GM23338 (cell line): ENCODE measurements at regions not wholly inside any gene's neighbourhood (a gene's known extent, or its start where the extent isn't known, plus 50 kb on each side); places are given as distances from the start of the nearest gene placed in this dataset.

Experiments used
- ATAC-seq: fragments of 200-7000 bp; cut with Tn5 transposase; 3 replicates; pipeline ENCODE4 v1.9.1; 2020
- DNase-seq: peaks from one replicate; pipeline ENCODE4 v3.0.0-alpha.2; 2015; ENCODE audit warnings: low spot score
- H2AFZ ChIP-seq: fragments of 200-600 bp; sonication (generic); 2 replicates; pipeline ENCODE4 v1.8.0; 2016; ENCODE audit warnings: antibody characterized with exemption, mild to moderate bottlenecking, moderate library complexity
- H3F3A ChIP-seq: fragments of 200-600 bp; sonication (generic); replicated peaks from 2 replicates; pipeline ENCODE4 v1.8.0; 2017; ENCODE audit warnings: antibody characterized with exemption, mixed run types, low read depth
- H3K27ac ChIP-seq: fragments of 200-600 bp; sonication (generic); 2 replicates; pipeline ENCODE4 v1.6.1; 2016; ENCODE audit warnings: low read depth
- H3K27me3 ChIP-seq: fragments of 200-600 bp; sonication (generic); 2 replicates; pipeline ENCODE4 v1.8.0; 2016; ENCODE audit warnings: mild to moderate bottlenecking, mixed run types, moderate library complexity; ENCODE audit not compliant: insufficient read depth
- H3K36me3 ChIP-seq: fragments of 200-600 bp; sonication (generic); 2 replicates; pipeline ENCODE4 v1.8.0; 2016; ENCODE audit warnings: mild to moderate bottlenecking; ENCODE audit not compliant: insufficient read depth
- H3K4me1 ChIP-seq: fragments of 200-600 bp; sonication (generic); 2 replicates; pipeline ENCODE4 v1.8.0; 2016; ENCODE audit warnings: mild to moderate bottlenecking, moderate library complexity; ENCODE audit not compliant: insufficient read depth
- H3K4me2 ChIP-seq: fragments of 200-600 bp; sonication (generic); 2 replicates; pipeline ENCODE4 v1.7.1; 2017; ENCODE audit warnings: mixed run types
- H3K4me3 ChIP-seq: fragments of 200-600 bp; sonication (generic); 2 replicates; pipeline ENCODE4 v1.6.1; 2016; ENCODE audit warnings: mixed run types
- H3K79me2 ChIP-seq: fragments of 200-600 bp; sonication (generic); replicated peaks from 2 replicates; pipeline ENCODE4 v1.8.0; 2017; ENCODE audit warnings: mild to moderate bottlenecking; ENCODE audit not compliant: insufficient read depth
- H3K9me2 ChIP-seq: fragments of 200-600 bp; sonication (generic); 2 replicates; pipeline ENCODE4 v1.8.0; 2017; ENCODE audit not compliant: insufficient read depth
- H4K20me1 ChIP-seq: fragments of 200-600 bp; sonication (generic); replicated peaks from 2 replicates; pipeline ENCODE4 v1.8.0; 2017; ENCODE audit warnings: mild to moderate bottlenecking; ENCODE audit not compliant: insufficient read depth
- H3K27ac Mint-ChIP-seq: 2 replicates; pipeline ENCODE4 v1.8.0; 2020; ENCODE audit warnings: inconsistent platforms, mild to moderate bottlenecking, moderate library complexity, mixed read lengths
- H3K27me3 Mint-ChIP-seq: 3 replicates; pipeline ENCODE4 v1.8.0; 2022; ENCODE audit warnings: low read depth, mild to moderate bottlenecking, moderate library complexity, mixed read lengths, inconsistent platforms; ENCODE audit not compliant: insufficient read depth, poor library complexity
- H3K36me3 Mint-ChIP-seq: 3 replicates; pipeline ENCODE4 v1.8.0; 2021; ENCODE audit warnings: low read depth, mild to moderate bottlenecking, inconsistent platforms, moderate library complexity, mixed read lengths
- H3K4me1 Mint-ChIP-seq: 3 replicates; pipeline ENCODE4 v1.8.0; 2020; ENCODE audit warnings: mild to moderate bottlenecking, inconsistent platforms, mixed read lengths
- H3K4me3 Mint-ChIP-seq: 3 replicates; pipeline ENCODE4 v1.8.0; 2021; ENCODE audit warnings: moderate library complexity, mild to moderate bottlenecking, inconsistent platforms, mixed read lengths
- H3K9me3 Mint-ChIP-seq: 3 replicates; pipeline ENCODE4 v1.8.0; 2020; ENCODE audit warnings: moderate library complexity, mild to moderate bottlenecking, inconsistent platforms, mixed read lengths
- CTCF ChIP-seq, 2 experiments: fragments of 200-600 bp in 1 of 2; sonication (generic) in 1 of 2; conservative IDR thresholded peaks; 2 replicates each; pipeline versions ENCODE4 v1.5.1 to v1.6.1; 2016 to 2017; ENCODE audit warnings: antibody characterized with exemption in 2 of 2, low read depth in 2 of 2, mild to moderate bottlenecking in 2 of 2, moderate library complexity in 1 of 2
- REST ChIP-seq: IDR thresholded peaks from one replicate; pipeline ENCODE4 v1.6.1; 2018; ENCODE audit warnings: antibody characterized with exemption; ENCODE audit not compliant: unreplicated experiment
- STAT1 ChIP-seq: IDR thresholded peaks from one replicate; pipeline ENCODE4 v1.6.1; 2016; ENCODE audit warnings: antibody characterized with exemption; ENCODE audit not compliant: unreplicated experiment
- ZNF331 ChIP-seq: fragments of 250-450 bp; sonication (Bioruptor Pico); IDR thresholded peaks from 2 replicates; pipeline ENCODE4 v1.5.0; 2020; ENCODE audit warnings: low read depth, mild to moderate bottlenecking, moderate library complexity
- TF ChIP-seq, protein P1 (sequence below): fragments of 250-450 bp; sonication (Bioruptor Pico); IDR thresholded peaks from 2 replicates; pipeline ENCODE4 v1.5.0; 2020; ENCODE audit warnings: mild to moderate bottlenecking, moderate library complexity

GRCh38 chr3:182258538-182259177 is 534.6 kb upstream of the ATP11B start:
- no peak overlapping the region for H3K4me2 ChIP-seq
- Mint-ChIP-seq H3K36me3 (no peaks in the 10 kb centered on the region), H3K4me1 (peaks cover 13% of the 10 kb centered on the region; the same call in 2 of the 3 replicates), H3K9me3 (no peaks in the 10 kb centered on the region), H3K27me3 (peaks cover 1% of the 10 kb centered on the region), H3K4me3 (no peak overlapping the region), H3K27ac (no peak overlapping the region)
- no peaks in the 10 kb centered on the region for H3K36me3 ChIP-seq
- H3K27me3 ChIP-seq: no peaks in the 10 kb centered on the region
- DNase-seq (peak; percentile 64), ATAC-seq (peak; percentile 81)
- no peak overlapping the region for H3K27ac ChIP-seq
- peaks cover 7% of the 10 kb centered on the region; the same call in 1 of the 2 replicates for H3K4me1 ChIP-seq
- no peak for TF ChIP-seq REST
- no peak for TF ChIP-seq STAT1
- TF ChIP-seq ZNF331 (CRISPR knock-in tag): no peak
- TF ChIP-seq, protein P1, sequence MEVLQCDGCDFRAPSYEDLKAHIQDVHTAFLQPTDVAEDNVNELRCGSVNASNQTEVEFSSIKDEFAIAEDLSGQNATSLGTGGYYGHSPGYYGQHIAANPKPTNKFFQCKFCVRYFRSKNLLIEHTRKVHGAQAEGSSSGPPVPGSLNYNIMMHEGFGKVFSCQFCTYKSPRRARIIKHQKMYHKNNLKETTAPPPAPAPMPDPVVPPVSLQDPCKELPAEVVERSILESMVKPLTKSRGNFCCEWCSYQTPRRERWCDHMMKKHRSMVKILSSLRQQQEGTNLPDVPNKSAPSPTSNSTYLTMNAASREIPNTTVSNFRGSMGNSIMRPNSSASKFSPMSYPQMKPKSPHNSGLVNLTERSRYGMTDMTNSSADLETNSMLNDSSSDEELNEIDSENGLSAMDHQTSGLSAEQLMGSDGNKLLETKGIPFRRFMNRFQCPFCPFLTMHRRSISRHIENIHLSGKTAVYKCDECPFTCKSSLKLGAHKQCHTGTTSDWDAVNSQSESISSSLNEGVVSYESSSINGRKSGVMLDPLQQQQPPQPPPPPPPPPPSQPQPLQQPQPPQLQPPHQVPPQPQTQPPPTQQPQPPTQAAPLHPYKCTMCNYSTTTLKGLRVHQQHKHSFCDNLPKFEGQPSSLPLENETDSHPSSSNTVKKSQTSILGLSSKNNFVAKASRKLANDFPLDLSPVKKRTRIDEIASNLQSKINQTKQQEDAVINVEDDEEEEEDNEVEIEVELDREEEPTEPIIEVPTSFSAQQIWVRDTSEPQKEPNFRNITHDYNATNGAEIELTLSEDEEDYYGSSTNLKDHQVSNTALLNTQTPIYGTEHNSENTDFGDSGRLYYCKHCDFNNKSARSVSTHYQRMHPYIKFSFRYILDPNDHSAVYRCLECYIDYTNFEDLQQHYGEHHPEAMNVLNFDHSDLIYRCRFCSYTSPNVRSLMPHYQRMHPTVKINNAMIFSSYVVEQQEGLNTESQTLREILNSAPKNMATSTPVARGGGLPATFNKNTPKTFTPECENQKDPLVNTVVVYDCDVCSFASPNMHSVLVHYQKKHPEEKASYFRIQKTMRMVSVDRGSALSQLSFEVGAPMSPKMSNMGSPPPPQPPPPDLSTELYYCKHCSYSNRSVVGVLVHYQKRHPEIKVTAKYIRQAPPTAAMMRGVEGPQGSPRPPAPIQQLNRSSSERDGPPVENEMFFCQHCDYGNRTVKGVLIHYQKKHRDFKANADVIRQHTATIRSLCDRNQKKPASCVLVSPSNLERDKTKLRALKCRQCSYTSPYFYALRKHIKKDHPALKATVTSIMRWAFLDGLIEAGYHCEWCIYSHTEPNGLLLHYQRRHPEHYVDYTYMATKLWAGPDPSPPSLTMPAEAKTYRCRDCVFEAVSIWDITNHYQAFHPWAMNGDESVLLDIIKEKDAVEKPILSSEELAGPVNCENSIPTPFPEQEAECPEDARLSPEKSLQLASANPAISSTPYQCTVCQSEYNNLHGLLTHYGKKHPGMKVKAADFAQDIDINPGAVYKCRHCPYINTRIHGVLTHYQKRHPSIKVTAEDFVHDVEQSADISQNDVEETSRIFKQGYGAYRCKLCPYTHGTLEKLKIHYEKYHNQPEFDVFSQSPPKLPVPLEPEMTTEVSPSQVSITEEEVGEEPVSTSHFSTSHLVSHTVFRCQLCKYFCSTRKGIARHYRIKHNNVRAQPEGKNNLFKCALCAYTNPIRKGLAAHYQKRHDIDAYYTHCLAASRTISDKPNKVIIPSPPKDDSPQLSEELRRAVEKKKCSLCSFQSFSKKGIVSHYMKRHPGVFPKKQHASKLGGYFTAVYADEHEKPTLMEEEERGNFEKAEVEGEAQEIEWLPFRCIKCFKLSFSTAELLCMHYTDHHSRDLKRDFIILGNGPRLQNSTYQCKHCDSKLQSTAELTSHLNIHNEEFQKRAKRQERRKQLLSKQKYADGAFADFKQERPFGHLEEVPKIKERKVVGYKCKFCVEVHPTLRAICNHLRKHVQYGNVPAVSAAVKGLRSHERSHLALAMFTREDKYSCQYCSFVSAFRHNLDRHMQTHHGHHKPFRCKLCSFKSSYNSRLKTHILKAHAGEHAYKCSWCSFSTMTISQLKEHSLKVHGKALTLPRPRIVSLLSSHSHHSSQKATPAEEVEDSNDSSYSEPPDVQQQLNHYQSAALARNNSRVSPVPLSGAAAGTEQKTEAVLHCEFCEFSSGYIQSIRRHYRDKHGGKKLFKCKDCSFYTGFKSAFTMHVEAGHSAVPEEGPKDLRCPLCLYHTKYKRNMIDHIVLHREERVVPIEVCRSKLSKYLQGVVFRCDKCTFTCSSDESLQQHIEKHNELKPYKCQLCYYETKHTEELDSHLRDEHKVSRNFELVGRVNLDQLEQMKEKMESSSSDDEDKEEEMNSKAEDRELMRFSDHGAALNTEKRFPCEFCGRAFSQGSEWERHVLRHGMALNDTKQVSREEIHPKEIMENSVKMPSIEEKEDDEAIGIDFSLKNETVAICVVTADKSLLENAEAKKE (CRISPR knock-in tag): no peak
- TF ChIP-seq CTCF (conservative IDR thresholded peaks at IDR 0.05; ENCODE audit: low read depth in 2 of 2): peak; percentile 87 to 90
- H2AFZ ChIP-seq: no peak overlapping the region
- H3K9me2 ChIP-seq: no peaks in the 10 kb centered on the region
- H3K79me2 ChIP-seq: no peaks in the 10 kb centered on the region
- no peaks in the 10 kb centered on the region for H3F3A ChIP-seq
- H3K4me3 ChIP-seq: no peak overlapping the region
- no peaks in the 10 kb centered on the region for H4K20me1 ChIP-seq
